ENCODE measurements at regions not wholly inside any gene's neighbourhood (a gene's known extent, or its start where the extent isn't known, plus 50 kb on each side); places are given as distances from the start of the nearest gene placed in this dataset.

DNA sequence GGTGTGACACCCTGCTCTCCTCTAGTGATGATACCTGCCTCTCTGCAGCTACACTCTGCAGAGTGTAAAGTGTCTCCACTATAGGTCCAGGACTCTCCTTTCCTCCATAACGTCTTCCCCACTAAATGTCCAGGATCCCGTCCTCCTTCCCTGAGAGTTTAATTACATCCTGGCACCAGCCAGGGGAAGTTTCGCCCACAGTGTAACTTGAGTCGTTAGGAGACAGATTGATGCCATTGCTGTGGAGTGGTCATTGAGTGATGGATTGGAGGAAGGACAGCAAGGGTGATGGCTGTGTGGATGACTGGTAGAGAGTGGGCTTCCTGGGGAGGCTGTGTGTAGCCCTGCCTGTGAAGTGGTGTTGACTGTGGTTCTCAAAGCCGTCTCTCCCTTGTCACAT, 84.0 kb upstream of the TMEM132D start:
- TF ChIP-seq JUND (IDR thresholded peaks at IDR 0.05) (no peak), RXRA (IDR thresholded peaks at IDR 0.05) (no peak), SP1 (IDR thresholded peaks at IDR 0.05) (no peak)
- TF ChIP-seq, protein P1, sequence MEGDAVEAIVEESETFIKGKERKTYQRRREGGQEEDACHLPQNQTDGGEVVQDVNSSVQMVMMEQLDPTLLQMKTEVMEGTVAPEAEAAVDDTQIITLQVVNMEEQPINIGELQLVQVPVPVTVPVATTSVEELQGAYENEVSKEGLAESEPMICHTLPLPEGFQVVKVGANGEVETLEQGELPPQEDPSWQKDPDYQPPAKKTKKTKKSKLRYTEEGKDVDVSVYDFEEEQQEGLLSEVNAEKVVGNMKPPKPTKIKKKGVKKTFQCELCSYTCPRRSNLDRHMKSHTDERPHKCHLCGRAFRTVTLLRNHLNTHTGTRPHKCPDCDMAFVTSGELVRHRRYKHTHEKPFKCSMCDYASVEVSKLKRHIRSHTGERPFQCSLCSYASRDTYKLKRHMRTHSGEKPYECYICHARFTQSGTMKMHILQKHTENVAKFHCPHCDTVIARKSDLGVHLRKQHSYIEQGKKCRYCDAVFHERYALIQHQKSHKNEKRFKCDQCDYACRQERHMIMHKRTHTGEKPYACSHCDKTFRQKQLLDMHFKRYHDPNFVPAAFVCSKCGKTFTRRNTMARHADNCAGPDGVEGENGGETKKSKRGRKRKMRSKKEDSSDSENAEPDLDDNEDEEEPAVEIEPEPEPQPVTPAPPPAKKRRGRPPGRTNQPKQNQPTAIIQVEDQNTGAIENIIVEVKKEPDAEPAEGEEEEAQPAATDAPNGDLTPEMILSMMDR (IDR thresholded peaks at IDR 0.05; ENCODE audit: low read depth, low read length, missing input control), result no peak
- TF ChIP-seq, protein P2, sequence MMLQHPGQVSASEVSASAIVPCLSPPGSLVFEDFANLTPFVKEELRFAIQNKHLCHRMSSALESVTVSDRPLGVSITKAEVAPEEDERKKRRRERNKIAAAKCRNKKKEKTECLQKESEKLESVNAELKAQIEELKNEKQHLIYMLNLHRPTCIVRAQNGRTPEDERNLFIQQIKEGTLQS (IDR thresholded peaks at IDR 0.05), result no peak
- TF ChIP-seq, protein P3, sequence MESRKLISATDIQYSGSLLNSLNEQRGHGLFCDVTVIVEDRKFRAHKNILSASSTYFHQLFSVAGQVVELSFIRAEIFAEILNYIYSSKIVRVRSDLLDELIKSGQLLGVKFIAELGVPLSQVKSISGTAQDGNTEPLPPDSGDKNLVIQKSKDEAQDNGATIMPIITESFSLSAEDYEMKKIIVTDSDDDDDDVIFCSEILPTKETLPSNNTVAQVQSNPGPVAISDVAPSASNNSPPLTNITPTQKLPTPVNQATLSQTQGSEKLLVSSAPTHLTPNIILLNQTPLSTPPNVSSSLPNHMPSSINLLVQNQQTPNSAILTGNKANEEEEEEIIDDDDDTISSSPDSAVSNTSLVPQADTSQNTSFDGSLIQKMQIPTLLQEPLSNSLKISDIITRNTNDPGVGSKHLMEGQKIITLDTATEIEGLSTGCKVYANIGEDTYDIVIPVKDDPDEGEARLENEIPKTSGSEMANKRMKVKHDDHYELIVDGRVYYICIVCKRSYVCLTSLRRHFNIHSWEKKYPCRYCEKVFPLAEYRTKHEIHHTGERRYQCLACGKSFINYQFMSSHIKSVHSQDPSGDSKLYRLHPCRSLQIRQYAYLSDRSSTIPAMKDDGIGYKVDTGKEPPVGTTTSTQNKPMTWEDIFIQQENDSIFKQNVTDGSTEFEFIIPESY (IDR thresholded peaks at IDR 0.05), result no peak

All from liver (tissue), 3 donors.